Naive B cell (primary cell): ENCODE measurements at regions not wholly inside any gene's neighbourhood (a gene's known extent, or its start where the extent isn't known, plus 50 kb on each side); places are given as distances from the start of the nearest gene placed in this dataset.

ENCODE experiments used
- ATAC-seq, 2 donors: fragments of 150-1000 bp; cut with Tn5 transposase; 2 replicates each; pipeline ENCODE4 v1.10.0; 2021; ENCODE audit warnings: low read depth in 2 of 2, mild to moderate bottlenecking in 2 of 2, moderate library complexity in 2 of 2
- DNase-seq: peaks from one replicate; pipeline ENCODE4 v3.0.0; 2022
- H3K27ac Mint-ChIP-seq, 6 donors: one replicate each; pipeline ENCODE4 v1.8.0; 2020 to 2022; ENCODE audit warnings: mild to moderate bottlenecking in 6 of 6, mixed read lengths in 6 of 6, moderate library complexity in 5 of 6, inconsistent platforms in 2 of 6
- H3K27me3 Mint-ChIP-seq, 3 donors: one replicate each; pipeline ENCODE4 v1.8.0; 2021 to 2022; ENCODE audit warnings: mixed read lengths in 3 of 3, mild to moderate bottlenecking in 1 of 3
- H3K36me3 Mint-ChIP-seq, 2 donors: one replicate each; pipeline ENCODE4 v1.8.0; 2020 to 2022; ENCODE audit warnings: mixed read lengths in 2 of 2, inconsistent platforms in 1 of 2, mild to moderate bottlenecking in 1 of 2
- H3K4me1 Mint-ChIP-seq, 3 donors: one replicate each; pipeline ENCODE4 v1.8.0; 2020 to 2022; ENCODE audit warnings: mixed read lengths in 3 of 3, inconsistent platforms in 1 of 3, mild to moderate bottlenecking in 1 of 3, moderate library complexity in 1 of 3
- H3K4me3 Mint-ChIP-seq, 8 donors: one replicate each; pipeline ENCODE4 v1.8.0; 2020 to 2022; ENCODE audit warnings: mild to moderate bottlenecking in 8 of 8, mixed read lengths in 8 of 8, moderate library complexity in 8 of 8, inconsistent platforms in 2 of 8
- H3K9me3 Mint-ChIP-seq, 7 donors: one replicate each; pipeline ENCODE4 v1.8.0; 2020 to 2022; ENCODE audit warnings: mixed read lengths in 7 of 7, mild to moderate bottlenecking in 5 of 7, inconsistent platforms in 2 of 7, moderate library complexity in 1 of 7

DNA sequence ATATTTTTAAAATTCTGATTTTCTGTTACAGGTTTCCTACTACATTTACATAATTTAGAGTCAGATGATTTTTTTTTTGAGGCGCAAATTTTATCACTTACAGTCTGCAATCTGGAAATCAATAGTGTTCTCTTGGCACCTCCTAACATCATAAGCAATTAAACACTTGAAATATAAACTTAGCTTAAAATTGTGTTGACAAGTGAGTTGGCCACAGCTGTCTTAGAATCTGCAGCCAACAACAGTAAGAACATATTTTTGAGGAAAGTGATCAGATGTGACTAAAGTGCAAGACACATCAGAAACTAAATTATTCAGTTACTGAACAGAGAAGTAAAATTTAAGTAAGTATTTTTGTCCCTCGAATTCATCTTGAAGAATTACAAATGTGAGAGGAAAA is 726.7 kb upstream of the LRATD1 start:
- no peak overlapping the region for H3K27ac Mint-ChIP-seq
- H3K36me3 Mint-ChIP-seq: no peaks in the 10 kb centered on the region
- H3K9me3 Mint-ChIP-seq: peaks cover 0 to 6% (median 0%) of the 10 kb centered on the region in 7 donors
- DNase-seq: no peak
- H3K4me3 Mint-ChIP-seq: no peak overlapping the region
- no peaks in the 10 kb centered on the region for H3K4me1 Mint-ChIP-seq
- no peak for ATAC-seq
- no peaks in the 10 kb centered on the region for H3K27me3 Mint-ChIP-seq

DNA sequence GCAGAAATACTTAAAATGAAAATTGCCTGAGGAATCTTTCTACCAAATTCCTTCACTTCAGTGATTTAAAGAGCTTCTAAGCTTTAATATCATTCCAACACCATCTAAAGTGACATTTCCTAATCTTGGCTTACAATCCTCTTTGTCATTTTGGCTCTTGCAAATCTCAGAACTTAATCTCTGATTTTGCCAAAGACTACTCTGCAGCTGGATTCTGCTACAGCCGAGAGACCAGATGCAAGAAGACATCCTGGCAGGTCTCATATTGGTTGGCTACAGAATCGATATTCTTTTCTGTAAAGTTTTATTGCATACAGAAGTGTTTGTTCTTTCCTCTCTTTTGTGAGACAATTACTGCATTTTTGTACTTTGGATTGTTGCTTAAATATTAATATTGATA is 716.5 kb upstream of the LRATD1 start:
- ATAC-seq (no peak), DNase-seq (no peak)
- H3K9me3 Mint-ChIP-seq: peaks cover 0 to 8% (median 3%) of the 10 kb centered on the region in 7 donors
- no peaks in the 10 kb centered on the region for H3K27me3 Mint-ChIP-seq
- H3K36me3 Mint-ChIP-seq: no peaks in the 10 kb centered on the region
- H3K27ac Mint-ChIP-seq: no peak overlapping the region
- H3K4me3 Mint-ChIP-seq: no peak overlapping the region
- H3K4me1 Mint-ChIP-seq: no peaks in the 10 kb centered on the region

- Mint-ChIP-seq H3K4me3 (no peak overlapping the region), H3K36me3 (no peaks in the 10 kb centered on the region), H3K27ac (no peak overlapping the region), H3K4me1 (no peaks in the 10 kb centered on the region), H3K27me3 (no peaks in the 10 kb centered on the region), H3K9me3 (peaks cover 0 to 10% (median 4%) of the 10 kb centered on the region in 7 donors)
- no peak for DNase-seq
- ATAC-seq: no peak
Measured at GRCh38 chr2:13917958-13918357, 714.6 kb upstream of the LRATD1 start.

GRCh38 chr2:13919981-13920382 is 712.5 kb upstream of the LRATD1 start:
- DNase-seq (no peak), ATAC-seq (no peak)
- Mint-ChIP-seq H3K27ac (no peak overlapping the region), H3K4me3 (no peak overlapping the region), H3K4me1 (no peaks in the 10 kb centered on the region), H3K27me3 (no peaks in the 10 kb centered on the region), H3K36me3 (no peaks in the 10 kb centered on the region), H3K9me3 (peaks cover 0 to 13% (median 6%) of the 10 kb centered on the region in 7 donors)

DNA sequence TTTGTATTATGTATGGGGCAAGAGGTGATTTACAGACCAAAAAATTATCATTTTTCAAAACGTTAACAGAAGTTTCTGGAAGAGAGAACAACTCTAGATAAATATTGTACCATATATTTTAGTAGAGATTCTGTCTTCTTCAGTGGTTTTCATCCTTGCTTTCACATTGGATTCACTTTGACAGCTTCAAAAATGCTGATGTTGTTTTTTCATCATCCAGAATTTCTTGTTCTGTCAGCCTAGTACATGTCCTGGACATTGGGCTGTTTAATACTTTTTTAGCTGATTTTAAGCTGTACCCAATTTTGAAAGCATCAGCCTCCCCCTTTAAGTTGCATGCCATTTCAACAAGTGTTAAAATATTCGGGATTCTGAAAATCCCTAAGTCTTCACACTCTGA is 711.3 kb upstream of the LRATD1 start:
- Mint-ChIP-seq H3K27me3 (no peaks in the 10 kb centered on the region), H3K27ac (no peak overlapping the region), H3K4me1 (no peaks in the 10 kb centered on the region), H3K36me3 (no peaks in the 10 kb centered on the region), H3K9me3 (peaks cover 0 to 13% (median 6%) of the 10 kb centered on the region in 7 donors), H3K4me3 (no peak overlapping the region)
- no peak for DNase-seq
- ATAC-seq: no peak

- H3K27me3 Mint-ChIP-seq: no peaks in the 10 kb centered on the region
- ATAC-seq: no peak
- H3K4me3 Mint-ChIP-seq: no peak overlapping the region
- H3K4me1 Mint-ChIP-seq: no peaks in the 10 kb centered on the region
- H3K27ac Mint-ChIP-seq: no peak overlapping the region
- peaks cover 4 to 19% (median 9%) of the 10 kb centered on the region in 7 donors for H3K9me3 Mint-ChIP-seq
- DNase-seq: no peak
- H3K36me3 Mint-ChIP-seq: no peaks in the 10 kb centered on the region
Measured at GRCh38 chr2:13923823-13924222, 708.7 kb upstream of the LRATD1 start.

DNA sequence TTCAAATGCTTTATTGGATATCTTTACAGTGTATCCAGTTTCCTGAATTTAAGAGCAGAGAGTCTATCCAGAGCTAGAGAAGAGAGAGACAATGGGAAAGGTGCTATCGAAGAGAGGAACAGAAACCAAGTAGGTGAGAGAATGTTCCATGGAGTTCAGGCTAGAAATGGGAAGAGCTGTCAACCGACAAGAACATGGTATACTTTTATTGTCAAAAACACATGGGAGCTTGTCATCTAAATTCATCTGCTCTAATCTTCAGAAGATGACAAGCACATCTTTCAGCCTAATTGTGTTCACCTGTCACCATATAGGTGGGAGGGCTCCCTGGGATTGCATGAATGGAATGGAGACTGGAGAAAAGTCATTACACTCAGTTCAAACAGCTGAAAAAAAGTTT is 690.4 kb upstream of the LRATD1 start:
- Mint-ChIP-seq H3K4me1 (no peaks in the 10 kb centered on the region), H3K9me3 (peaks cover 0 to 9% (median 5%) of the 10 kb centered on the region in 7 donors), H3K27ac (no peak overlapping the region), H3K27me3 (no peaks in the 10 kb centered on the region), H3K36me3 (no peaks in the 10 kb centered on the region), H3K4me3 (no peak overlapping the region)
- DNase-seq (no peak), ATAC-seq (no peak)

DNA sequence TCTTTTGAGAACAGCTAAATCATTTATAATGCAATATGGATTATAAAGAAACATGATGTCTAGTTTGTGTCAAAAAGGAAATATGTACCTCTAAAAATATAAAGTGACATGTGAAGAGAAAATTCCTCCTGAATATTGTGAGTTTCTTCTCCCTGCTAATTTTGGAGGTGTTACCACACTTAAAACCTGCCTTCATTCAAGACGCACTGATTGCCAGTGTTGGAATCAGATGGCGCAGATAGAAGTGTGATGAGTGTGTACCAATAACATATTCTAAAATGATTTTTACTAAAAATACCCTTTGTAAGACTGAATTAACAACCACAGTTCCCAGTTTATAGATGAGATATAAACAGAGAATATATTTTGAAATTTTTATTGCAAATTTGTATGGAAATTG is 681.8 kb upstream of the LRATD1 start:
- Mint-ChIP-seq H3K4me3 (no peak overlapping the region), H3K4me1 (no peaks in the 10 kb centered on the region), H3K9me3 (peaks cover 0 to 10% (median 5%) of the 10 kb centered on the region in 7 donors), H3K27ac (no peak overlapping the region), H3K36me3 (no peaks in the 10 kb centered on the region), H3K27me3 (no peaks in the 10 kb centered on the region)
- ATAC-seq (no peak), DNase-seq (no peak)

DNA sequence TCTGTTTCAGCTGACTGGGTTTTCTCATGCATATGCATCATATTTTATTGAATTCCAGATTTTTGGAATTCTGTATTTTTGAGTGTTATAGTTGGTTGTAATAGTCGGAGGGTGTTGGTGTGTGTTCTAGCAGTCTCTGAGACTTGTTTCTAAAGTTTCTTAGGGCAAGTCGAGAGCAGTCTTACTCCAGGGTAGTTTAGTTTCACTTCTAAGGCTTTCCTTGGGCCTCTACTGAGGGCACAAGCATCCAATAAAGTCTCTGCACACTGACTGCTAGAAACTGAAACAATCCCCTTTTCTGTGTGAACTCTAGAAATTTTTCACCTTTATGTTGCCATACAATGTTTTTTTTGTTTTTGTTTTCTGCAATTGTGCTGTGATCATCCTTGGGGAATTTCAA is 663.7 kb upstream of the LRATD1 start:
- DNase-seq (no peak), ATAC-seq (no peak)
- Mint-ChIP-seq H3K4me3 (no peak overlapping the region), H3K27me3 (no peaks in the 10 kb centered on the region), H3K27ac (no peak overlapping the region), H3K36me3 (no peaks in the 10 kb centered on the region), H3K9me3 (peaks cover 0 to 12% (median 3%) of the 10 kb centered on the region in 7 donors), H3K4me1 (no peaks in the 10 kb centered on the region)

GRCh38 chr2:13986119-13986720 is 646.3 kb upstream of the LRATD1 start:
- Mint-ChIP-seq H3K36me3 (no peaks in the 10 kb centered on the region), H3K4me1 (no peaks in the 10 kb centered on the region), H3K9me3 (peaks cover 0 to 17% (median 6%) of the 10 kb centered on the region in 7 donors), H3K27me3 (no peaks in the 10 kb centered on the region), H3K27ac (no peak overlapping the region), H3K4me3 (no peak overlapping the region)
- no peak for DNase-seq
- no peak for ATAC-seq

- Mint-ChIP-seq H3K27me3 (no peaks in the 10 kb centered on the region), H3K4me3 (no peak overlapping the region), H3K4me1 (no peaks in the 10 kb centered on the region), H3K36me3 (peaks cover 0 to 5% of the 10 kb centered on the region in 2 donors), H3K9me3 (peaks cover 2 to 49% (median 9%) of the 10 kb centered on the region in 7 donors), H3K27ac (no peak overlapping the region)
- no peak for ATAC-seq
- no peak for DNase-seq
Measured at GRCh38 chr2:13996527-13996926, 636.0 kb upstream of the LRATD1 start.

- Mint-ChIP-seq H3K27ac (no peak overlapping the region), H3K4me1 (no peaks in the 10 kb centered on the region)
Measured at GRCh38 chr2:14011190-14011589, 621.3 kb upstream of the LRATD1 start.

GRCh38 chr2:14015113-14015630 is 617.3 kb upstream of the LRATD1 start:
- peaks cover 2 to 8% (median 4%) of the 10 kb centered on the region in 7 donors for H3K9me3 Mint-ChIP-seq
- no peaks in the 10 kb centered on the region for H3K36me3 Mint-ChIP-seq
- no peak overlapping the region for H3K27ac Mint-ChIP-seq
- ATAC-seq (no peak), DNase-seq (no peak)
- H3K4me3 Mint-ChIP-seq: no peak overlapping the region
- no peaks in the 10 kb centered on the region for H3K4me1 Mint-ChIP-seq
- no peaks in the 10 kb centered on the region for H3K27me3 Mint-ChIP-seq

More at GRCh38 chr2:14011190-14011589, 621.3 kb upstream of the LRATD1 start:
- no peak overlapping the region for H3K4me3 Mint-ChIP-seq
- no peak for ATAC-seq
- DNase-seq: no peak
- no peaks in the 10 kb centered on the region for H3K36me3 Mint-ChIP-seq
- H3K27me3 Mint-ChIP-seq: no peaks in the 10 kb centered on the region
- peaks cover 2 to 20% (median 9%) of the 10 kb centered on the region in 7 donors for H3K9me3 Mint-ChIP-seq

- ATAC-seq: no peak
- no peak overlapping the region for H3K4me3 Mint-ChIP-seq
- no peaks in the 10 kb centered on the region for H3K4me1 Mint-ChIP-seq
- no peaks in the 10 kb centered on the region for H3K36me3 Mint-ChIP-seq
- no peaks in the 10 kb centered on the region for H3K27me3 Mint-ChIP-seq
- H3K27ac Mint-ChIP-seq: no peak overlapping the region
- peaks cover 0 to 8% (median 2%) of the 10 kb centered on the region in 7 donors for H3K9me3 Mint-ChIP-seq
- DNase-seq: no peak
Measured at GRCh38 chr2:14016289-14016955, 616.1 kb upstream of the LRATD1 start.
